ENCODE measurements at regions not wholly inside any gene's neighbourhood (a gene's known extent, or its start where the extent isn't known, plus 50 kb on each side); places are given as distances from the start of the nearest gene placed in this dataset.

GRCh38 chr2:185069107-185069506 is 470.8 kb downstream of the ZNF804A start:
- TF ChIP-seq, protein P1, sequence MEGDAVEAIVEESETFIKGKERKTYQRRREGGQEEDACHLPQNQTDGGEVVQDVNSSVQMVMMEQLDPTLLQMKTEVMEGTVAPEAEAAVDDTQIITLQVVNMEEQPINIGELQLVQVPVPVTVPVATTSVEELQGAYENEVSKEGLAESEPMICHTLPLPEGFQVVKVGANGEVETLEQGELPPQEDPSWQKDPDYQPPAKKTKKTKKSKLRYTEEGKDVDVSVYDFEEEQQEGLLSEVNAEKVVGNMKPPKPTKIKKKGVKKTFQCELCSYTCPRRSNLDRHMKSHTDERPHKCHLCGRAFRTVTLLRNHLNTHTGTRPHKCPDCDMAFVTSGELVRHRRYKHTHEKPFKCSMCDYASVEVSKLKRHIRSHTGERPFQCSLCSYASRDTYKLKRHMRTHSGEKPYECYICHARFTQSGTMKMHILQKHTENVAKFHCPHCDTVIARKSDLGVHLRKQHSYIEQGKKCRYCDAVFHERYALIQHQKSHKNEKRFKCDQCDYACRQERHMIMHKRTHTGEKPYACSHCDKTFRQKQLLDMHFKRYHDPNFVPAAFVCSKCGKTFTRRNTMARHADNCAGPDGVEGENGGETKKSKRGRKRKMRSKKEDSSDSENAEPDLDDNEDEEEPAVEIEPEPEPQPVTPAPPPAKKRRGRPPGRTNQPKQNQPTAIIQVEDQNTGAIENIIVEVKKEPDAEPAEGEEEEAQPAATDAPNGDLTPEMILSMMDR (IDR thresholded peaks at IDR 0.05), result no peak
- no peak for TF ChIP-seq POLR2A (IDR thresholded peaks at IDR 0.05)

All from body of pancreas (tissue), 4 donors.